Epithelial cell of prostate (primary cell): ENCODE measurements at regions not wholly inside any gene's neighbourhood (a gene's known extent, or its start where the extent isn't known, plus 50 kb on each side); places are given as distances from the start of the nearest gene placed in this dataset.

Experiments used
- DNase-seq: peaks from one replicate; pipeline ENCODE4 v3.0.0-alpha.2; 2011; ENCODE audit warnings: low read depth, low spot score
- H3K27ac ChIP-seq: fragments of 450-650 bp; 2 replicates; pipeline ENCODE4 v1.5.1; 2017; ENCODE audit warnings: mild to moderate bottlenecking

- no peak for DNase-seq
- H3K27ac ChIP-seq, result no peak overlapping the region
Measured at GRCh38 chr5:29304545-29304944, 1888.9 kb upstream of the CDH6 start.

GRCh38 chr5:29296548-29296947 lies 1896.9 kb upstream of the CDH6 start:
- H3K27ac ChIP-seq, result no peak overlapping the region
- DNase-seq, result no peak

- no peak overlapping the region for H3K27ac ChIP-seq
- no peak for DNase-seq
Measured at GRCh38 chr5:29277642-29278041, 1915.8 kb upstream of the CDH6 start.

GRCh38 chr5:29276371-29276770 lies 1917.1 kb upstream of the CDH6 start:
- no peak for DNase-seq
- no peak overlapping the region for H3K27ac ChIP-seq

DNA sequence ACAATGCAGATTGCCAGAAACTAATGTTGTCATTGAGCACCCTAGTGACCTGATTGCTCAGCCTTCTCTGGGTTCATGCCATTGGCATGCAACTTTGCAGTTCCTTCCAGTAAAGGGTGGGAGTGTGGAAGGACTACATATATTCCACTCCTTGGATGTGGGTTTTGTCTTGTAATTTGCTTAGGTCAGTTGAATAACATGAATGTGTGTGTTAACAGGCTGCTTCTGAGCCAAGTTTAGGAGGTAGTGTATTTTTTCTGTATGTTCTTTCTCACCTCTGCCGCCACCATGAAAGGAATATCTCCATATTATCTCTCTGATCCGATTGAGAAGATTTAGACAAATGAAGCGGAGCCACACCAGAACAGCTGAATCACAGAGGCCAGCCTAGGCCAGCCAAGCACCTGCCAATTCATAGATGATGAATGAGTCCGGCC lies 1929.6 kb upstream of the CDH6 start:
- no peak overlapping the region for H3K27ac ChIP-seq
- DNase-seq, result no peak

GRCh38 chr5:29262339-29263123 lies 1931.0 kb upstream of the CDH6 start:
- DNase-seq, result no peak

DNA sequence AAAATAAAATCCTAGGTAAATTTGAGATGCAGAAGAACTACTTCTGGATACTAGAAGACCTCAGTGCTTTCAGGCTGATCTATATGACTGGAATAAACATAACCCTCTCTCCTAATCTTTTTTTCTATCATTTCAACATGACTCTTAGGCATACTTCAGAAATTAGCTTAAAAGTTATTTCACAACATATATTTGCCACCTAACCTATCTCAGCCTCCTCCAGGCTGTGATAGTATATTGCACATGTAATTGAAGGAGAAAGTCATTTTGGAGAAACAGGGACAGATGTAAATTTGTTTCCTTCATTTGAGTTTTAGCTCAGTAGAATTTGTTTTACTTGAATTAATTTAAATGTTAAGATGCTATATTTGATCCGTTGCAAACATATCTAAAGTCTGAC lies 1932.3 kb upstream of the CDH6 start:
- no peak for DNase-seq
- H3K27ac ChIP-seq, result no peak overlapping the region

More at GRCh38 chr5:29262339-29263123, 1931.0 kb upstream of the CDH6 start:
- H3K27ac ChIP-seq, result no peak overlapping the region

- no peak overlapping the region for H3K27ac ChIP-seq
- no peak for DNase-seq
Measured at GRCh38 chr5:29252390-29252789, 1941.1 kb upstream of the CDH6 start.

DNA sequence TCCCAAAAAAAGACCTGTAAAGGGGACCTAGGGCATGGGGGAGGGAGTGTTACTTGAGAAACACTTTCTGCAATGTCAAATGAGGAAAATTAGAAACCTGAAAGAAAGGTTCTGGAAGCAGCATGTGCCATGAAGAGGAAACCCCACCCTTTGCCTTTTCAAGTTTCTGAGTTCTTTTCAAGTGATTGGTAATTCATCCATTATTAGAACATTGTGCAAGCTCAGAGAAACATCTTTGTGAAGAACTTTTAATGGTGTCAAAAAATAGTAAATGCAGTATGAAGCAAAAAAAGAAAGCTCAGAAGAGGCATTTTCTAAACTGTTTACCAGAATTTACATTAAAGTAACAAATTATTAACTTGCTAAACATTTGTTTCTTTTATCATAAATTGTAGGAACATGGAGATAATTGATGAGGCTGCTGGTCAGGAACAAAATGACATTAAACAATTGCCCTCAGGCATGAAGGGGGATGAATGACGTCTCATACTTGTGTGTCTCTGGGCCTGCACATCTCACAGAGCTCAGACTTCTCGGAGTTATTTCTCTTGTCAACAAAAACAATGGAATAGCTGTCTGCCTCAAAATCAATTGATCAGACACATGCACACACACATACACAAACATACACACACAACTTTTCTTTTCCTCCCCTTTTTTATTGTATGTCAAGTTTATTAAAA lies 1946.0 kb upstream of the CDH6 start:
- H3K27ac ChIP-seq, result no peak overlapping the region
- DNase-seq, result no peak

DNA sequence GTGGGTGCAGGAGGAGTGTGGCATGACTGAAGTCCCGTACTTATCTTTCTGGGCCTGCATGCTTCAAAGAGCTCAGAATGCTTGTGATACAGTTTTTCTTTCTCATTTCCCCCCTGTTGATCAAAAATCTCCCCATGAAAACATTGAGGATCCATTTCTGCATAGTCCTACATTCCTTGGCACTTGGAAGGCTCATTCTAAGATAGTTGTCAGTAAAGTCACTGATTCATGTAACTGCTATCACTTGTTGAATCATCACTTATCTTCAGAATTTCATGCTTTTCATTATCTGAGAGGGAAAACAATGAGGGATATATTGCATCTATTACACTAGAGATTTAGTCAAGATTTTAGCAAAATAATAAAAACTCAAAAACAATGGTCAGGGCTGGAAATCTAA lies 1953.1 kb upstream of the CDH6 start:
- no peak overlapping the region for H3K27ac ChIP-seq
- no peak for DNase-seq

DNA sequence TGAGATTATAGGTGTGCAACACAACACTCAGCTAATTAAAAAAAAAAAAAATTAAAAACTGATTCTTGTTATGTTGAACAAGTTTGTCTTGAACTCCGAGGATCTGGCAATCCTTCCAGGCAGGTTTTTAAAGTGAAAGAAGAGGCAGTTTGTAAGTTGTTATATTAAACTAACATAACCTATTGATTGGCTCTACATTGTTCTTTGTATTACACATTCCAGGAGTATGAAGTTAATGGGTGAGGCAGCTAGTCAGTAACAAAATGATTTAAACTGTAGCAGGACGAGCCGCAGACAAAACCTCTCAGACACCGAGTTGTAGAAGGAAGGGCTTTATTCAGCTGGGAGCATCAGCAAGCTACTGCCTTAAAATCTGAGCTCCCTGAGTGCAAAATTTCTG lies 1953.9 kb upstream of the CDH6 start:
- no peak overlapping the region for H3K27ac ChIP-seq
- DNase-seq, result no peak

- no peak for DNase-seq
Measured at GRCh38 chr5:29238115-29238514, 1955.4 kb upstream of the CDH6 start.

GRCh38 chr5:29231154-29231553 lies 1962.3 kb upstream of the CDH6 start:
- DNase-seq, result no peak

More at GRCh38 chr5:29238115-29238514, 1955.4 kb upstream of the CDH6 start:
- no peak overlapping the region for H3K27ac ChIP-seq

DNA sequence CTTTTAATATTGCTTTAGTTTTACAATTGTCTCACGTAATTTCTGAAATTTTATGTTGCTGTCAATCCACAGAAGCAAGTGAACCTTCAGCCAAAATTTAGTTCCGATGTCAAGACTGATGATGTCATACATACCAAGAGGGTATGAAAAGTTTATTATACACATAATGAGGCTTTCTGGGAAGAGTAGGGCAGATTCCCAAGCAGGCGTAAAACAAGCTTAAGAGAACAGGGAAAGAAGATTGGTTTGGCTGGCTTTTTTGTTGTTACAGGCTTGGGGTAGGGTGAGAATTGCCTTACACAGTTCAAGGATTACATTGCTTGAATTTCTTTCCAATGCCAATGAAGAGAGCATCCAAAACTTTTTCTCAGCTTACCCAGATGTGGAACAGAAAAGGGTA lies 1962.9 kb upstream of the CDH6 start:
- no peak overlapping the region for H3K27ac ChIP-seq
- no peak for DNase-seq

More at GRCh38 chr5:29231154-29231553, 1962.3 kb upstream of the CDH6 start:
- no peak overlapping the region for H3K27ac ChIP-seq

- no peak for DNase-seq
- H3K27ac ChIP-seq, result no peak overlapping the region
Measured at GRCh38 chr5:29229461-29229860, 1964.0 kb upstream of the CDH6 start.

DNA sequence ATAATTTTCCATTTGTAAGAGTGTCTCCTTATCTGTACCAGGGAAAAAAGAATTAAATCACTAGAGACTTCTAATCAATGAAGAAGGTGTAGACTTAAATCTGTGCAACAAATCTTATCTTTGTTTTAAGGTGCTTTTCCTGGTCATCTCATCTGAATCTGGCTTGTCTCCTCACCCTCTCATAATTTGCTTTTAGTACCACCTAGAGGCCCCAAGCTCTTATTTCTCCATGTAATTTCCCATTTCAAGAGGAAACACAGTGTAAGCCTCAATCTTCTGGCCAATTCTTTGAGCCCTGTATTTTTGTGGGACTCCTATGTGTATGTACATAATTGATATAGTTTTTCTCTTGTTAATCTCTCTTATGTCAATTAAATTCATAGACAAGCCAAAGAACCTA lies 1975.3 kb upstream of the CDH6 start:
- no peak overlapping the region for H3K27ac ChIP-seq
- DNase-seq, result no peak

DNA sequence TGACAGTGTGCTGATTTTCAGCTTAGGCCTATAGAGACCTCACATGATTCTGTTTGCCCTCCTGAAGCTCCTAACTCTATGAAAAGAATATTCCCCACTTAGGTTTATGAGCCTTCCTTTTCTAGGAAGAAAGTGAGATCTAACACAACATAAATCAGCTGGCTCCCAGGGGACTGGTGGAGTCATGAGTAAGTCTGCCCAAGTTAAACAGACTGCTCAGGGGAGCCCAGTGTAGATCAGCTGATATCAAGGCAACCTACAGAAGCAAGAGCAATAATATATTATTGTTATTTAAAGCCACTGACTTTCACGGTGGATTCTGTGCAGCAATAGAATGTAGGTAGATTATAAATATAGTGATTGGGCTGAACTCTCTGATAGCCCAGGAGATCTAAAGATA lies 1978.6 kb upstream of the CDH6 start:
- no peak overlapping the region for H3K27ac ChIP-seq
- no peak for DNase-seq

- H3K27ac ChIP-seq, result no peak overlapping the region
- no peak for DNase-seq
Measured at GRCh38 chr5:29213475-29213874, 1980.0 kb upstream of the CDH6 start.

GRCh38 chr5:29208024-29208423 lies 1985.5 kb upstream of the CDH6 start:
- no peak overlapping the region for H3K27ac ChIP-seq
- no peak for DNase-seq

DNA sequence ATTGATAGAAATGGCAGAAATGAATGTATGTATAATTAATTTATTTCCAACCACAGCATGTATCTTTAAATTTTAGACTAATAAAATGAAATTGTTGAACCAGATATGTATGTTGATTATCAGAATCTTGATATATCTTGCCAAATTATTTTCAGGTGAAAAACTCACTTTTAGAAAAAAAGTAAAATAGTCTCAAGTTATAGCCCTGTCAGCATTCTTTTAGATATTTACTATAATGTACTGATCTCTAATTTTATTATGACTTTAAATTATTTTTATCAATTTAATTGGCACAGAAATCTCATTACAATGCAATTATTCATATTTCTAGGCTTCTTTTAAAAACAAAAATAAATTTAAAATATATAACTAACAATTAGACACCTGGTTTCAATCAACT lies 1990.4 kb upstream of the CDH6 start:
- no peak overlapping the region for H3K27ac ChIP-seq

DNA sequence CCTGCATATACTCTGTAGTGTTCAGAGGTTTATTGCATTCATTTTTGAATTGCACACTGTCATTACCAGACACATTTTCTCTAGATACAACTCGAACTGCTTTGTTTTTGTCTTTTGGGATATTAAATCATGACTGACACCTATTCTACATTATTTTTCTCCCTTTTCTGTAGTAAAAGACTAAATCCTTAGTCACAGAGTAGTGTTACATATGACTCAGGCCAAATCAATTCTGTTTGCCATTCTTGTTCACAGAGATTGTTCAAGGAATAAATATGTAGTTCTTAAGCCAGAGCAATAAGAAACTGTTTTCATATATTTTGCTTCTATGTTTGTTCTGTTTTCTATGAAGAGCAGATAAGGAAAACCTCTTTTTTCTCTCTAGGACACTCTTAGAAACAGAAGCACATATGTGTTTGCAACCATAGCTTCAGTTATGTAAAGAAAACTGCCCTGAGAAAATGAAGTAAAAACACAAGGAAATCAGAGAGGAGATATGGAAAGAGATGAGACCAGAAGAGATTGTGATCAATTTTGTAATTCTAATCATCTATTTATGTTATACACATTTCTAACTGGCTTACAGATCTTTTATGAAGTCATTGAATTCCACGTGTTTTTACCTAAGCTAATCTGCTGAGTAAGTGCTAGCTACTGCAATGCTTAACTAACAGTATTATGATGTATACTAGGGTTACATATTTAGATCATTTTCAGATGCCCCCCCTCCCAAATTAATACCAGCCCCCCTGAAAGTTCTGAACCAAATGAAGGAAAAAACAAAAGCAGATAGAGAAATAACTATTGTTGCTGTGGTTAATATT lies 1995.6 kb upstream of the CDH6 start:
- H3K27ac ChIP-seq, result no peak overlapping the region
- no peak for DNase-seq

More for the DNA sequence above, 1990.4 kb upstream of the CDH6 start:
- DNase-seq, result no peak
